ENCODE measurements at regions not wholly inside any gene's neighbourhood (a gene's known extent, or its start where the extent isn't known, plus 50 kb on each side); places are given as distances from the start of the nearest gene placed in this dataset.

- in situ Hi-C loops (cut with HindIII; ENCODE audit: low sequenced_read_pairs) = no loop called here
Measured at GRCh38 chr10:44326474-44327030, 58.3 kb downstream of the CXCL12 start.

GRCh38 chr10:44325596-44326307 lies 59.1 kb downstream of the CXCL12 start:
- in situ Hi-C loops (cut with HindIII; ENCODE audit: low sequenced_read_pairs) = no loop called here

GRCh38 chr10:44325157-44325556 lies 59.7 kb downstream of the CXCL12 start:
- in situ Hi-C loops (cut with HindIII; ENCODE audit: low sequenced_read_pairs) = no loop called here

- in situ Hi-C loops (cut with HindIII; ENCODE audit: low sequenced_read_pairs) = no loop called here
Measured at GRCh38 chr10:44323838-44324237, 61.1 kb downstream of the CXCL12 start.

- in situ Hi-C loops (cut with HindIII; ENCODE audit: low sequenced_read_pairs) = no loop called here
Measured at GRCh38 chr10:44322137-44322536, 62.8 kb downstream of the CXCL12 start.

GRCh38 chr10:44320756-44321155 lies 64.1 kb downstream of the CXCL12 start:
- in situ Hi-C loops (cut with HindIII; ENCODE audit: low sequenced_read_pairs) = no loop called here

GRCh38 chr10:44317856-44318255 lies 67.0 kb downstream of the CXCL12 start:
- in situ Hi-C loops (cut with HindIII; ENCODE audit: low sequenced_read_pairs) = no loop called here

GRCh38 chr10:44316922-44317215 lies 68.0 kb downstream of the CXCL12 start:
- in situ Hi-C loops (cut with HindIII; ENCODE audit: low sequenced_read_pairs) = no loop called here

- in situ Hi-C loops (cut with HindIII; ENCODE audit: low sequenced_read_pairs) = no loop called here
Measured at GRCh38 chr10:44316187-44316921, 68.5 kb downstream of the CXCL12 start.

GRCh38 chr10:44314802-44315460 lies 70.0 kb downstream of the CXCL12 start:
- in situ Hi-C loops (cut with HindIII; ENCODE audit: low sequenced_read_pairs) = loop anchor here (5.0 kb wide), 1 partner anchor 102 kb away; no protein-coding TSS in a partner anchor

- in situ Hi-C loops (cut with HindIII; ENCODE audit: low sequenced_read_pairs) = loop anchor here (5.0 kb wide), 1 partner anchor 104 kb away; no protein-coding TSS in a partner anchor
Measured at GRCh38 chr10:44313761-44314165, 71.1 kb downstream of the CXCL12 start.

- in situ Hi-C loops (cut with HindIII; ENCODE audit: low sequenced_read_pairs) = loop anchor here (5.0 kb wide), 1 partner anchor 105 kb away; no protein-coding TSS in a partner anchor
Measured at GRCh38 chr10:44312401-44312800, 72.5 kb downstream of the CXCL12 start.

GRCh38 chr10:44311563-44312051 lies 73.3 kb downstream of the CXCL12 start:
- in situ Hi-C loops (cut with HindIII; ENCODE audit: low sequenced_read_pairs) = loop anchor here (5.0 kb wide), 1 partner anchor 106 kb away; no protein-coding TSS in a partner anchor

GRCh38 chr10:44310762-44311562 lies 73.9 kb downstream of the CXCL12 start:
- in situ Hi-C loops (cut with HindIII; ENCODE audit: low sequenced_read_pairs) = loop anchor here (5.0 kb wide), 1 partner anchor 106 kb away; no protein-coding TSS in a partner anchor

- in situ Hi-C loops (cut with HindIII; ENCODE audit: low sequenced_read_pairs) = loop anchor here (5.0 kb wide), 1 partner anchor 107 kb away; no protein-coding TSS in a partner anchor
Measured at GRCh38 chr10:44309939-44310761, 74.7 kb downstream of the CXCL12 start.

GRCh38 chr10:44309361-44309760 lies 75.5 kb downstream of the CXCL12 start:
- in situ Hi-C loops (cut with HindIII; ENCODE audit: low sequenced_read_pairs) = no loop called here

- in situ Hi-C loops (cut with HindIII; ENCODE audit: low sequenced_read_pairs) = no loop called here
Measured at GRCh38 chr10:44308935-44309334, 76.0 kb downstream of the CXCL12 start.

- in situ Hi-C loops (cut with HindIII; ENCODE audit: low sequenced_read_pairs) = no loop called here
Measured at GRCh38 chr10:44307691-44308090, 77.2 kb downstream of the CXCL12 start.

- in situ Hi-C loops (cut with HindIII; ENCODE audit: low sequenced_read_pairs) = no loop called here
Measured at GRCh38 chr10:44306762-44307161, 78.1 kb downstream of the CXCL12 start.
